ENCODE measurements at regions not wholly inside any gene's neighbourhood (a gene's known extent, or its start where the extent isn't known, plus 50 kb on each side); places are given as distances from the start of the nearest gene placed in this dataset.

- Histone ChIP-seq H3K9ac (no peak overlapping the region), H3K36me3 (ENCODE audit: control insufficient read depth, insufficient read depth, low read length) (no peaks in the 10 kb centered on the region), H3K27ac (no peak overlapping the region), H3K4me3 (ENCODE audit: low read depth, low read length) (no peak overlapping the region), H3K4me1 (no peaks in the 10 kb centered on the region), H2AFZ (no peak overlapping the region), H3K79me2 (no peaks in the 10 kb centered on the region), H3K9me3 (ENCODE audit: control insufficient read depth, low read length) (no peaks in the 10 kb centered on the region), H3K4me2 (ENCODE audit: low read length) (no peak overlapping the region), H3K27me3 (ENCODE audit: control insufficient read depth, insufficient read depth, low read length) (no peaks in the 10 kb centered on the region)
- no peak for TF ChIP-seq CTCF (IDR thresholded peaks at IDR 0.05)
Measured at GRCh38 chr11:56885177-56885576, 103.5 kb upstream of the OR5AK2 start.

GRCh38 chr11:56883371-56883987 lies 105.2 kb upstream of the OR5AK2 start:
- H3K27ac ChIP-seq = no peak overlapping the region
- H3K4me3 ChIP-seq (ENCODE audit: low read depth, low read length) = no peak overlapping the region
- no peaks in the 10 kb centered on the region for H3K36me3 ChIP-seq (ENCODE audit: control insufficient read depth, insufficient read depth, low read length)
- no peaks in the 10 kb centered on the region for H3K4me1 ChIP-seq
- TF ChIP-seq CTCF (IDR thresholded peaks at IDR 0.05) = no peak
- no peak overlapping the region for H3K9ac ChIP-seq
- H2AFZ ChIP-seq = no peak overlapping the region
- H3K79me2 ChIP-seq = no peaks in the 10 kb centered on the region
- no peaks in the 10 kb centered on the region for H3K27me3 ChIP-seq (ENCODE audit: control insufficient read depth, insufficient read depth, low read length)
- H3K9me3 ChIP-seq (ENCODE audit: control insufficient read depth, low read length) = no peaks in the 10 kb centered on the region
- H3K4me2 ChIP-seq (ENCODE audit: low read length) = no peak overlapping the region

- Histone ChIP-seq H3K36me3 (ENCODE audit: control insufficient read depth, insufficient read depth, low read length) (no peaks in the 10 kb centered on the region), H3K4me1 (no peaks in the 10 kb centered on the region), H3K4me2 (ENCODE audit: low read length) (no peak overlapping the region), H3K9ac (no peak overlapping the region), H3K27me3 (ENCODE audit: control insufficient read depth, insufficient read depth, low read length) (no peaks in the 10 kb centered on the region), H3K79me2 (no peaks in the 10 kb centered on the region), H3K27ac (no peak overlapping the region), H3K4me3 (ENCODE audit: low read depth, low read length) (no peak overlapping the region), H2AFZ (no peak overlapping the region), H3K9me3 (ENCODE audit: control insufficient read depth, low read length) (no peaks in the 10 kb centered on the region)
- no peak for TF ChIP-seq CTCF (IDR thresholded peaks at IDR 0.05)
Measured at GRCh38 chr11:56876621-56877275, 112.0 kb upstream of the OR5AK2 start.

GRCh38 chr11:56855217-56855616 lies 106.7 kb upstream of the OR9G4 start:
- no peak for TF ChIP-seq CTCF (IDR thresholded peaks at IDR 0.05)
- H3K9ac ChIP-seq = no peak overlapping the region
- no peak overlapping the region for H3K4me3 ChIP-seq (ENCODE audit: low read depth, low read length)
- no peaks in the 10 kb centered on the region for H3K79me2 ChIP-seq
- H3K27ac ChIP-seq = no peak overlapping the region
- no peaks in the 10 kb centered on the region for H3K4me1 ChIP-seq
- no peaks in the 10 kb centered on the region for H3K9me3 ChIP-seq (ENCODE audit: control insufficient read depth, low read length)
- no peaks in the 10 kb centered on the region for H3K36me3 ChIP-seq (ENCODE audit: control insufficient read depth, insufficient read depth, low read length)
- no peak overlapping the region for H2AFZ ChIP-seq
- no peak overlapping the region for H3K4me2 ChIP-seq (ENCODE audit: low read length)
- no peaks in the 10 kb centered on the region for H3K27me3 ChIP-seq (ENCODE audit: control insufficient read depth, insufficient read depth, low read length)

- no peak overlapping the region for H3K4me3 ChIP-seq (ENCODE audit: low read depth, low read length)
- no peaks in the 10 kb centered on the region for H3K36me3 ChIP-seq (ENCODE audit: control insufficient read depth, insufficient read depth, low read length)
Measured at GRCh38 chr11:56852131-56852530, 103.6 kb upstream of the OR9G4 start.

More at GRCh38 chr11:56852131-56852530, 103.6 kb upstream of the OR9G4 start:
- H3K4me1 ChIP-seq = no peaks in the 10 kb centered on the region
- H3K27ac ChIP-seq = no peak overlapping the region
- no peaks in the 10 kb centered on the region for H3K79me2 ChIP-seq
- no peaks in the 10 kb centered on the region for H3K27me3 ChIP-seq (ENCODE audit: control insufficient read depth, insufficient read depth, low read length)
- H2AFZ ChIP-seq = no peak overlapping the region
- H3K9ac ChIP-seq = no peak overlapping the region
- H3K9me3 ChIP-seq (ENCODE audit: control insufficient read depth, low read length) = no peaks in the 10 kb centered on the region
- no peak overlapping the region for H3K4me2 ChIP-seq (ENCODE audit: low read length)
- no peak for TF ChIP-seq CTCF (IDR thresholded peaks at IDR 0.05)

All from parathyroid adenoma (tissue), 2 donors.